ENCODE measurements at regions not wholly inside any gene's neighbourhood (a gene's known extent, or its start where the extent isn't known, plus 50 kb on each side); places are given as distances from the start of the nearest gene placed in this dataset.

- DNase-seq (ENCODE audit: low read depth), result no peak
Observed at GRCh38 chr16:64019339-64019738, 1102.5 kb downstream of the CDH11 start.

- no peak for DNase-seq (ENCODE audit: low read depth)
Observed at GRCh38 chr16:64017796-64018195, 1104.1 kb downstream of the CDH11 start.

- no peak for DNase-seq (ENCODE audit: low read depth)
Observed at GRCh38 chr16:64013856-64014255, 1108.0 kb downstream of the CDH11 start.

GRCh38 chr16:64012166-64012565, 1109.7 kb downstream of the CDH11 start:
- DNase-seq (ENCODE audit: low read depth), result no peak

- DNase-seq (ENCODE audit: low read depth), result no peak
Observed at GRCh38 chr16:64011650-64012049, 1110.2 kb downstream of the CDH11 start.

GRCh38 chr16:64008131-64008530, 1113.7 kb downstream of the CDH11 start:
- DNase-seq (ENCODE audit: low read depth), result no peak

- no peak for DNase-seq (ENCODE audit: low read depth)
Observed at GRCh38 chr16:64004116-64004515, 1117.7 kb downstream of the CDH11 start.

GRCh38 chr16:63995025-63995424, 1126.8 kb downstream of the CDH11 start:
- DNase-seq (ENCODE audit: low read depth), result no peak

GRCh38 chr16:63983401-63983800, 1138.5 kb downstream of the CDH11 start:
- no peak for DNase-seq (ENCODE audit: low read depth)

GRCh38 chr16:63982741-63983140, 1139.1 kb downstream of the CDH11 start:
- no peak for DNase-seq (ENCODE audit: low read depth)

GRCh38 chr16:63982110-63982509, 1139.8 kb downstream of the CDH11 start:
- DNase-seq (ENCODE audit: low read depth), result no peak

GRCh38 chr16:63981639-63982038, 1140.2 kb downstream of the CDH11 start:
- no peak for DNase-seq (ENCODE audit: low read depth)

- no peak for DNase-seq (ENCODE audit: low read depth)
Observed at GRCh38 chr16:63980763-63981162, 1141.1 kb downstream of the CDH11 start.

- no peak for DNase-seq (ENCODE audit: low read depth)
Observed at GRCh38 chr16:63978240-63978639, 1143.6 kb downstream of the CDH11 start.

- no peak for DNase-seq (ENCODE audit: low read depth)
Observed at GRCh38 chr16:63976345-63976744, 1145.5 kb downstream of the CDH11 start.

- DNase-seq (ENCODE audit: low read depth), result no peak
Observed at GRCh38 chr16:63975669-63976068, 1146.2 kb downstream of the CDH11 start.

GRCh38 chr16:63967966-63968365, 1153.9 kb downstream of the CDH11 start:
- DNase-seq (ENCODE audit: low read depth), result no peak

- no peak for DNase-seq (ENCODE audit: low read depth)
Observed at GRCh38 chr16:63960321-63960720, 1161.5 kb downstream of the CDH11 start.

- no peak for DNase-seq (ENCODE audit: low read depth)
Observed at GRCh38 chr16:63947022-63947421, 1174.8 kb downstream of the CDH11 start.

- no peak for DNase-seq (ENCODE audit: low read depth)
Observed at GRCh38 chr16:63945806-63946205, 1176.1 kb downstream of the CDH11 start.

GRCh38 chr16:63943566-63943965, 1178.3 kb downstream of the CDH11 start:
- no peak for DNase-seq (ENCODE audit: low read depth)

GRCh38 chr16:63938661-63939060, 1183.2 kb downstream of the CDH11 start:
- no peak for DNase-seq (ENCODE audit: low read depth)

GRCh38 chr16:63933841-63934240, 1188.0 kb downstream of the CDH11 start:
- no peak for DNase-seq (ENCODE audit: low read depth)

- DNase-seq (ENCODE audit: low read depth), result no peak
Observed at GRCh38 chr16:63928421-63928820, 1193.4 kb downstream of the CDH11 start.

GRCh38 chr16:63925221-63925620, 1196.6 kb downstream of the CDH11 start:
- DNase-seq (ENCODE audit: low read depth), result no peak

Data from GM04503 (cell line).